HG03571 (cell line): ENCODE measurements at regions not wholly inside any gene's neighbourhood (a gene's known extent, or its start where the extent isn't known, plus 50 kb on each side); places are given as distances from the start of the nearest gene placed in this dataset.

Experiments used
- ATAC-seq: cut with Tn5 transposase; IDR thresholded peaks from one replicate; pipeline ENCODE4 v1.9.1; 2021; ENCODE audit not compliant: unreplicated experiment

DNA sequence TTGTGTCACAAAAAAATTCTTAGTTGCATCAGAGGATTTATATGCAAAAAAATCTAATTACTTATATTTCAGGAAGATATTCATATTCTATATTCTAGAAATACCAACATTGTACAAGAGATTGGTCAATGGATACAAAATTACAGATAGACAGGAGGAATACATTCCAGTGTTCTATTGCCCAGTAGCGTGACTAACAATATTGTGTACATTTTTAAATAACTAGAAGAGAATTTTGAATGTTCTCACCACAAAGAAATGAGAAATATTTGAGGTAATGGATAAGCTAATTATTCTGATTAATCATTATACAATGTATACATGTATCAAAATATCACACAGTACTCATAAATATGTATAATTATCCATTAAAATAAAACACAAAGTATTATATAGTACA, 253.3 kb downstream of the IPMK start:
- ATAC-seq, result no peak

DNA sequence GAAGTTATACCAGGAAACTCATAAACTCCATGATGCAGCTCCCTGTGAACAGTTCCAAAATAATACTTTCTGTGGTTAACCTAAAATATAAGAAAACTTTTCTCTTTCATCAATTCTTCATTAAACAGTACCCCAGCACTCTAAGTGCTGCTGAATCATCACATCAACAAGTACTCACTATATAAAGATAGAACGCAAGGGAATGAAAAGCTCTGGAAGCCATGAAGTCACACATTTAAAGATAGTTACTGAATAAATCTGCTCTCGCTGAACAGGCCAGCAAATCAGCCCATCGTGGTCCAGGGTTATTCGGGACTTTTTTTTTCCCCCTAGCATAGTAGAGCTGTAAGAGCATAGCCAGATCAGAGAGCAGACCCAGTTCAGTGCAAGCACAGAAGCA, 254.3 kb downstream of the IPMK start:
- ATAC-seq, result no peak

DNA sequence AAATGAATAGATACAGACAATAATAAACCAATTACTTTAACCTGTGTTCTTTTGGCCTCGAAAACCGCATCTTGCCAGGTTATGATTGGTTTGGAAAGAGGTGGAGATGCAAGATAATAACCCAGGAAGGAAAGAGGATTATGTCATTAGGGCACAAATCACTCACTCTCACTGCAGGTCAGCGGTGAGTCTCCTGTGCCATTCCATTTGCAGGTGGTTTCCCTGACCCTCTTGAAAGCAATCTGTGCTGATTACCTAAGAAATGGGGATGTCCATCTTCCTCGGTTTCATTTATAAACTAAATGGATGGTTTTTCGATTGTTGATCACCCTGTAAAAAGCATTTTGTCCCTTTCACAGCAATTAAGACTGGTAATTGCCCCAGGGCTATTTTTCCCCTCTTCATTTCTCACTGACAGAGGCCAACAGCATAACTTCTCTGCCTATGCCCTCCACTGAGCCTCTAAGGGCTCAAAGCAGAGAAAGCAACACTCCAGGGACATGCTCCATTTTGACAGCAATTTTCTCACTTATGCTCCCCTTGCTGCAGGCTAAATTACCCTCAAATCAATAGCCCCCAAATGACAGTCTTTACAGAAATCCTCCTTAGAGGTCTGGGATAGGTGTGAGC, 257.5 kb downstream of the IPMK start:
- no peak for ATAC-seq

DNA sequence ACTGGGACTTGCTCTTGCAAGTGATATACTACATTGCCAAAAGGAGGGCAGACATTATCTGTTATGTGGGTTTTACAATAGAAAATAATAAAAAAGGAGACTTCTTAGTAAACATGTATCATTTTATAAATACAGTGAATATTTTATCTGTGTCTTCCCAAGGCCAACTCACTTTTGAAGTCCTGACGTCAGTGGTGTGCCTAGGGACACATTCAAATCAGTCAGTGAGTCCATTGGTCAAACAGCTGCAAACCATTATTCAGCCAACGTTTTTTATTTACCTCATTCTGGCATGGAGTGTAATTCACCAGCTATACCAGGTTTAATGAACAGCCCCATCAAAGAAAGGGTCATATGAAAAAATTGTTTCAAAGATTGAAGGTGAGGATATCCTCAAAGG, 263.7 kb downstream of the IPMK start:
- ATAC-seq, result no peak

DNA sequence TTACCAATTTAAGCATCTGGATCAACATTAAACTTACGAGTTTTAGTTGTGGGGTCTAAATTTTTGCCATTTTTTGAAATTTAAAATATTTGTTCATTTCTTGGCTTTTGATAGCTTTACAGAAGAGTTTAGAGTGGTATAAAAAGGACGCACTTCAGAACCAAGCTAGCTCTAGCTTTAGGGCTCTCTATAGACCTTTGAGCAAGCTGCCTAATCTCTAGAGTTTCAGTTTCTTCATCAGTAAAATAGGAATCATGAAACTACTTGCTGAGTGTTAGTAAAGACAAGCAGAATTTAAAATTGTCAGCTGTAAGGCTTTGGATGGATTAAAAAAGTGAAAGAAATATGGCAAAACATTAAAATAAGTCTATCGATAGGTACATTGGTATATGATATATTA, 266.5 kb downstream of the IPMK start:
- no peak for ATAC-seq

DNA sequence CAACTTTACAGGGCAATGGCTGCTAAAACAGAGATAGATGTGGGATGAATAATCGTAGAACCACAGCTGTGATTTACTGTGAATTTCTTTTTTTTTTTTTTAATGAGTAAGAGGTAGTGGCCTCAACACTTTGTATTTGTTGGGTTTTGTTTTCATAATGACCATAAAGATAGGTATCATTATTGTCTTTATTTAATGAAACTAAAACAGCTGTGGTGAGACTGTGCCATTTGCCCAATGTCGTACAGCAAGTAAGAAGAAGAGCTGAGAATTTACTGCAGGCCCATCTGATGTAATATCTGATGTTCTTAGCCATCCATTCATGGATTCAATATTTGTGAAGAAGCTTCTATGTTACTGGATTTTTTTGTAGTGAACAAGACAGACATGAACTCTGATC, 271.2 kb downstream of the IPMK start:
- no peak for ATAC-seq

DNA sequence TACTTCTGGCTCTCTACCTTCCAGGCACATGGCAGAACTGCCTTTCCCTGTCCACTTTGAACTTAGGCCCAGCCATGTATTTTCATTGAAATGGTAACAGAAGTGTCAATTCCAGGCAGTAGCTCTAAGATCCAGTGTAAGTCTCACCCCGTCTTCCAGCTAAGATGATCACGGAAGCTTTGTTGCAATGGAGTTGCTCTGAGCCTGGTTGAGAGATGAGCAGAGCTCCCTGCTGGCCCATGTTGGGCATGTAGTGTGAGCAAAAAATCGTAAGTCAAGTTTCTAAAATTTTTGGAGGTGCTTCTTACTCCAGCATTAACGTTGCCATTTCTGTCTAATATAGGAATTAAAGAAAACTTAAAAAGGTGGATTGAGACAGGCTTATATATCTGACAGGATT, 274.4 kb downstream of the IPMK start:
- no peak for ATAC-seq

DNA sequence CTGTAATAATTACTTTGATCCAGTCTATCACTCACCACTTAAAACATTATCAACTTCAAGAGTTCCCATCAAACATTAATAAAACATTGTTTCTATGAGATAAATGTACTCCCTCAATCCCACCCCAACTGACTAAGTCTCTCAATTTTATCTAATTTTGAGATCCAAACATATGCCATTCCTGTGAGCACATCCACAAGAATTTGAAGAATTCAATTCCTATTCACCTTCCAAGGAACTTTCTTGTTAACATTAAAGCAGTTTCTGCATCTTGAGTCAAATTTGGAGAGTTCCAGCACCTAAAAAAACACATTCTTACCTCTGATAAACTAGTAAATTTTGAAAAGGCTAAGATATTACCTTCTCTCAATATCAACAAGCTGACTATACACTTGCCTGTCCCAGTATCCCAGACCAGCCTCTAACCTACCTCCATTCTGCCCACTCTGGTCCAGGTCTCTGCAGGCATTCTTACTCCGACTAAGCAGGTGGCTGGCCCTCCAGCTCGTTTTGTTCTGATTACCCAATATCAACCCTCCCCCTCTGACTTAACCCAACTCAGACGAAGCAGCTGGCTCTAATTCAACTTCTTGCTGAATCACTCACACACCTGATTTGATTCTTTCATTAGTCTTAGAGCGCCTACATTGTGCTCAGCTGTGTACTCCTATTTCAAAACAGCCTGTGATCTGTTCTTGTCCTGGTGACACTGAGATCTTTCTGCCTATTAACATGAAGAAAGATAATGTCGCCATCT, 275.2 kb downstream of the IPMK start:
- ATAC-seq, result no peak

DNA sequence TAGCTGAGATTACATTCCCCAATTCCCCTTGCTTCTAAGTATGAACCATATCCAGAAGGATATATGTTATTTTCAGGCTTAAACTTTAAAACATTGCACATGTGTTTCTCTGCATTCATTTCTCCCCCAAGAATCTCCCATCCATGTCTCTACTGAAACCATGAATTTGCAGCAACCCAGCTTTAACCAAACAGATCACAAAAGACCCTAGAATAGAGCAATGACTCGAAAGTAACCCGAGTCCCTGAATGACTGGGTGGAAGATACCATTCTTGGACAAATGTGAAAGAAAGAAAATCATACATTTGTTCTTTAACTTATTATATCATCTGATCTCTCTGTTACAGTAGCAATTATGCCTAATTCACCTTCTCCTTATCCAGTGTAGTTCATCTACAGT, 278.7 kb downstream of the IPMK start:
- ATAC-seq, result no peak

DNA sequence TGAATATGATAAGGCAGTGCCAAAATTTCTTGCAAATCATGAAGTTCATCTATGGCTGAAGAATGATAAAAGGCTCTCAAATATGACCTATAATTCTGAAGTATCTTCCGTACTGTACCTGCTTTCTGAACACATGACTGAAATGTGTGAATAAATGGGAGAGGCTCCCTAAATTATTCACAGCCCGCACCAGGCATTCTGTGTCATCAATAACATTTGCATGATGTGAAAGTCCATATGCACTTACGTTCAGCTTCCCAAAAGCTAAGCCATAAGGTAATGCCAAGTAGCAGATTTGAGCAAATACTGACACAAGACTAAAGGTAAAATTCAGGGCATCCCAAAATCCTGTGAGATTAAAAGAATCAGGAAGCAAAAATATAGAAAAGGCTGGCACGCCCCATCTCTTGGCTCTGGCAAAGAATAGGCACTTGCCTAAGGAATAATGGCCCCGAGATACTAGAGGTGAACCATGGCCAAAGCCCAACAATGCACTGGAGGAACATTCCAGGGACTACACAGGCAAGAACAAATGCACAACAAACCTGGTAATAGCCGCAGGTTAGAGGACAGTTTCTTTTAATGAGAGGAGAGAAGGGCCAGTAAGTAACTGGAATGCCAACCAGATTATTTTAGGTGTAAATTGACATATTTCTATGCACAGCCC, 280.5 kb downstream of the IPMK start:
- ATAC-seq, result no peak

DNA sequence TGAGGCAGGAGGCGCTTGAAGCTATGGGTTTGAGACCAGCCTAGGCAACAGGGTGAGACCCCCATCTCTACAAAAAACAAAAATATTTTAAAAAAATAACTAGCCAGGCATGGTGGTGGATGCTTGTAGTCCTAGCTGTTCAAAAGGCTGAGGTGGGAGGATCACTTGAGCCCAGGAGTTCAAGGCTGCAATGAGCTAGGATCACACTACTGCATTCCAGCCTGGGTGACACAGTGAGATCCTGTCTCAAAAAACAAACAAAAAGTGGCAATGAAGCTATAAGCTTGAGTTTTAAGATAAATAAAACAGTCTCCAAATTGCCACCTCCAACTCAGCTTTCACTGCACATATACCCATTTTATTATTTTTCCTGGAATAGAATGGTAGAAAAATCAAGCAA, 281.3 kb downstream of the IPMK start:
- ATAC-seq, result no peak

DNA sequence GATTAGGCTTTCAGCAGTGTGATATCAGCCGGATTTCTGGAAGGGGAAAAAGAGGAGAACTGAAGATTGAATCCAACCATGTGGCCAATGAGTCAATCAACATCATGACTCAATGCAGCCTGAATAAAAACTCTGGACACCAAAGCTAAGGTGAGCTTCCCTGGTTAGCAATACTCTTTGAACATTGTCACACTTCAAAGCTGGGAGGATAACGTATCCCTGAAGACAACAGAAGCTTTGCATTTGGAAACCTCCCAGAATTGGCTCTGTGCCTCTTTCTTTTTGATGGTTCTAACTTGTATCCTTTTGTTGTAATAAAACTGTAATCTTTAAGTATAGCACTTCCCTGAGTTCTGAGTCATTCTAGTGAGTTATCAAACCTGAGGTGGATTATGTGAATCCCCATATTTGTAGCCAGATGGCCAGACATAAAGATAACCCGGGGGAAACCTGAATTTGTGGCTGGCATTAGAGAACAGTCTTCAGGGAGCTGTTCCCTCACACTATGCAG, 284.4 kb downstream of the IPMK start:
- ATAC-seq, result no peak

DNA sequence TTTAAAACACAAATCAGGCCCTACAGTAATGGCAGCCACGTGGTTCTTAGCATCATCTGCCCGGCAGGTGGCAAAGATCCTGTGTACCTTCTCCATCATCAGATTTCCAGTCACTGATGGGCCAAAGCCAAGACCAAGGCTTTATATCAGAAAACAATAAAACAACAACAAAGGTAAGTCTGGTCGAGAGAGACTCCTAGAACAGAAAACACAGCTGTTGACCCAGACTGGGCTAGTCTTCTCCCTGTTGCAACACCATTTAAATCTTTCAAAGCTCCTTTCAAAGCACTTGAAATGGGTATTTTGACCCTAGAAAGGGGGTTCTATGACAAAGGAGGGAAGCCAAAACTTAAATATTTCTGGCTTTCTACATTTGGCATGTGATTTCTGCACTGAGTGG, 285.6 kb downstream of the IPMK start:
- no peak for ATAC-seq

DNA sequence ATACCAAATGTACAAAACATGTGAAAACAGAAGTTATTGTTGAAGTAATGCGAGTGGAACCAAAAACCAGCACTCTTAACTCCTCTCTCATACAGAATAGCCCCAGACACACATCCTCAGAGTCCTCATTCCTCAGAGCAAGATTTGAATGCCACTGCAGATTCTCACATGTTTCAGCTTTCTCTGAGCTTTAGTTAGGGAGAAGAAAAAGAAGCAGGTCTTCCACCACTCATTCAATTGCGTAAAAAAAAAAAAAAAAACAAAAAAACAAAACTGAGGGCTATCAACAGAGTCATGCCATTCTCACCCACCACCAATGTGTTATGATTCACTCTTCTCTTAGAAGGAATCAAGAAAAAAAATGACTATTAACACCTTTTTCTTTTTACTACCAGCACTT, 287.7 kb downstream of the IPMK start:
- no peak for ATAC-seq

DNA sequence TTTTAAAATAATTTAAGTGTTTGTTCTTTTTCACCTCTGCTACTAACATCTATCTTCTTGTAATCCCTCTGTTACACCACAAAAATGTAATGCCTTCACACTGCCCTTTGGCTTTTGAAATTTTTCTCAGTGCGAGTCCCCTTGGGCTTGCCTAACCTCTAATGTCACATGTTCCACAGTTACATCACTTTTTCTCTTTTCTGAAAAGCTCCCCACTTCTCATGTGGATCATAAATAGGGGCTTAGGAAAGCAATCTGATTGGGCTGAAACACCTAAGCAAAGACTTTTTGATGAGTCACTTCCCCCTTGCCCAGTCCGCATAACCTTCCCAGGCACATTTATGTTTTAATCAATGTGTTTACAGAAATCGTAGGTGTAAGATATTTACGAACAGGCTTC, 288.2 kb downstream of the IPMK start:
- ATAC-seq, result no peak

DNA sequence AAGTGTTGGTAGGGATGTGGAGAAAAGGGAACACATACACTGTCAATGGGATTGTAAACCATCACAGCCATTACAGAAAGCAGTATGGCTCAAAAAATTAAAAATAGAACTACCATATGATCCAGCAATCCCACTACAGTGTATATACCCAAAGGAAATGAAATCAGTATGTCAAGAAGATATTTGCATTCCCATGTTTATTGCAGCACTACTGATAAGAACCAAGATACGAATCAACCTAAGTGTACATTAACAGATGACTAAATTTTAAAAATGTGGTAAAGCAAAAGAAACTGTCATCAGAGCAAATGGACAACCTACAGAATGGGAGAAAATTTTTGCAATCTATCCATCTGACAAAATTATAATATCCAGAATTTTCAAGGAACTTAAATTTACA, 290.4 kb downstream of the IPMK start:
- ATAC-seq, result no peak

DNA sequence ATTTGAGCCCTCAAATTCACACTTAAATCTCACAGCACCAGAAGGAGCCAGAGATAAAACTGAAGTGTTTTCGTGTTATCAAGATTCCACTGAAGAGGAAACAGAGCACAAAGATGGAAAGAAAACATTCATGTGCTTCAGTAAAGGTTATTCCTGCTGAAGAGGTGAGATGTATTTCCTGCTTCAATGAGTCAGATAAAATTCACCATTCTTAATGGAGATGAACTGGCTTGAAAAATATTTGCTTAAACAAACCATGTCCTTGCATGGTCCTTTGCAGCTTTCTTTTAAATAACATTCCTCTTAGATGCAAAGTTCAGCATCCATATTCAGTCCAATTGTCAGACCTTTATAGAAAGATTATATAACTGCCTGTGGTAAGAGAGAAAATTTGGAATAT, 294.2 kb downstream of the IPMK start:
- no peak for ATAC-seq

DNA sequence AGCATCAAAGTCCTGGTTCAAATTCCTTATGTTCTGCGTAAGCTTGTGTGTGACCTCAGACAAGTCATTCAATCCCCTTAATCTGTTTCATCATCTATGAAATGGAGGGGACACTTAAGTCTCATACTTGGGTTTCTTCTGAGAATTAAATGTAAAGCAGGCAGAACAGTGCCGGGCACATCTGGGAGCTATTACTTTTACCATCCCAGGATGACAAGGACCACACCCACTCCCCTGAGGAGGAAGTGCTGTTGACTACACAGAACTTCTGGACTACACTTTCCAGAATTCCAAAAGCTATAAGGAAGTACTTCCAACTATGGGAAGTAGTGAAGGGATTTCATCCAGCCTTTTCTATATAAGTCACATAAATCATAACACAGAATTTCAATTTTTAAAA, 294.9 kb downstream of the IPMK start:
- no peak for ATAC-seq

DNA sequence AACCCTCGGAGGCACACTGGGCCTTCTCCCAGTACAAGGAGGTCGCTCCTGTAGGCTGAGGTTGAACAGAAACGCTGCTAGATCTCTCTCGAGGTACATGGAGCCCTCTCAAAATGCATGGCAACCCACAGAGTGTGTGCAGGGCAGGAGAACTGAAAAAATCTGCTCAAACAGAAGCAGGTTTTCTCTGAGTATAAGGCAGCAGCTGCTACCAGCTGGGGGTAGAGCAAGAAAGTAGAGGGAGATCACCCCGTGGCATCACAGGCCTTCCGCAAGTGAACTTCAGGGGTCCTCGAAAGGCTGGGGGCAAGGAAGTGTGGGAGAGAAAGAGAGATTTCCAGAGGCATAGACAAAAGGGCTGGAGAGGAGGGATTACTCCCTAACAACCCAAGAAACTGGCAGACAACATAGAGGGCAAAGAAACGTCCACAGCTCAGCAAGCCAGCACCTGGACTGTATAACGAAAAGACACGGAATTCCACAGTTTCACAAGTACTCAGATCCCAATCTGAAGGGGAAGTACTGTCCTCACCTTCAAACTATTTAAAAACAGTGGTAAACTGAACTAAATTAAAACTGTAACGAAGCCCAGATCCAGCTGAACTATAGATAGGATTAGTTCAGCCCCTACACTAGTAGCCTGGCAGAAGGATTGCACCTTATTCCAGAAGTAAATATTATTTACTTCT, 299.2 kb downstream of the IPMK start:
- no peak for ATAC-seq

DNA sequence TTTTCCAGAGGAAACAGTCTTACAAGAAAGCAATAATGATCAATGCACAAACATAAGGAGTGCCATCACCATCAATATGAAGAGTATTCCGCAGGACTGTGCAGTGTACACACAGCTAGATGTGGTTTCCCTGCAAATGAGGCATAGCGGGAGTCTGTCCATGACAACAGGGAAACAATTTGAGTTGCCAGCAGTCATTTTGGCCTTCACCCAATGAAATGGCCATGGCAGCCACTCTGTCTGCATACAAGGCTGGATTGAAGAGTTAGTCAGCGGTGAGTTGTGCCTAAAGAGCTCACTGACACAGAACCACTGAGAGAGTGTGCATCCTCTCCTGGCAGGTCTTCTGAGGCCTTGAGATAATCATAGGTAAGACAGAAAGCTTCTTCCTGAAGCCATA, 303.3 kb downstream of the IPMK start:
- ATAC-seq, result no peak

DNA sequence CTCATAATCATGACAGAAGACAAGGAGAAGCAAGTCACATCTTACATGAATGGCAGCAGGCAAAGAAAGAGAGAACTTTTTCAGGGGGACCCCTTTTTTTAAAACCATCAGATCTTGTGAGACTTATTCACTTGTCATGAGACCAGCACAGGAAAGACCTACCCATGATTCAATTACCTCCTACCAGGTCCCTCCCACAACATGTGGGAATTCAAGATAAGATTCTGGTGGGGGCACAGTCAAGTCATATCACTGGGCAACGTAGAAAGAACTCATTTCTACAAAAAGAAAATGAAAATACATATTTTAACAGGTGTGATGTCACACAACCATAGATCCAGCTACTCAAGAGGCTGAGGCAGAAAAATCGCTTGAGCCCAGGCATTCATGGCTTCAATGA, 304.1 kb downstream of the IPMK start:
- no peak for ATAC-seq

DNA sequence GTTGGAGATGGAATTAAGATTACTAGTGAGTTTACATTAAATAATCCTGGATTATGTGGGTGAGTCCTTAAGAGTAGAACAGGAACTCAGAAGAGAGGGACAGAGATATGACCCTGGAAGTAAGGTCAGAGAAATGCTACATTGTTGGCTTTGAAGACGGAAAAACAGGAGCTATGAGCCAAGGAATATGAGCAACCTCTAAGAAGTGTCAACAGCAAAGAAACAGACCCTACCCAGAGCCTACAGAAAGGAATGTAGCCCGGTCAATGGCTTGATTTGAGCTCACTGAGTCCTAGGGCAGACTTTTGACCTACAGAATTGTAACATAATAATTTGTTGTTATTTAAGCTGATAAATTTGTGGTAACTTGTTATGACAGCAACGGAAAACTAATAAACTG, 304.9 kb downstream of the IPMK start:
- ATAC-seq, result no peak
